ENCODE measurements at regions not wholly inside any gene's neighbourhood (a gene's known extent, or its start where the extent isn't known, plus 50 kb on each side); places are given as distances from the start of the nearest gene placed in this dataset.

- no peaks in the 10 kb centered on the region for H4K20me1 ChIP-seq (ENCODE audit: insufficient read depth, low read length, poor library complexity, severe bottlenecking)
Observed at GRCh38 chr10:111993872-111994426, 189.6 kb downstream of the GPAM start.

GRCh38 chr10:111996103-111996502 lies 187.5 kb downstream of the GPAM start:
- H3K4me1 ChIP-seq (ENCODE audit: insufficient read depth, low read length, poor library complexity, severe bottlenecking), result no peaks in the 10 kb centered on the region
- no peak overlapping the region for H3K9ac ChIP-seq (ENCODE audit: low read depth, low read length, poor library complexity, severe bottlenecking)
- no peaks in the 10 kb centered on the region for H3K36me3 ChIP-seq (ENCODE audit: insufficient read depth, low read length)
- H3F3A ChIP-seq (ENCODE audit: low read depth), result no peaks in the 10 kb centered on the region
- no peaks in the 10 kb centered on the region for H4K20me1 ChIP-seq (ENCODE audit: insufficient read depth, low read length, poor library complexity, severe bottlenecking)
- H3K4me3 ChIP-seq (ENCODE audit: low read length, poor library complexity, severe bottlenecking), result no peak overlapping the region
- no peak overlapping the region for H3K4me2 ChIP-seq (ENCODE audit: low read depth, low read length, poor library complexity, severe bottlenecking)
- no peaks in the 10 kb centered on the region for H3K79me2 ChIP-seq (ENCODE audit: insufficient read depth, low read length)
- no peaks in the 10 kb centered on the region for H3K27me3 ChIP-seq (ENCODE audit: insufficient read depth, low read length, poor library complexity, severe bottlenecking)
- no peak overlapping the region for H2AFZ ChIP-seq (ENCODE audit: low read length)
- no peaks in the 10 kb centered on the region for H3K9me2 ChIP-seq (replicated peaks; ENCODE audit: low read depth, low read length)
- no peaks in the 10 kb centered on the region for H3K9me3 ChIP-seq (ENCODE audit: insufficient read depth, low read depth, low read length)
- no peak for TF ChIP-seq CTCF (conservative IDR thresholded peaks at IDR 0.05; ENCODE audit: low read length)
- TF ChIP-seq EZH2phosphoT487 (IDR thresholded peaks at IDR 0.05; ENCODE audit: borderline replicate concordance), result no peak

More at GRCh38 chr10:111993872-111994426, 189.6 kb downstream of the GPAM start:
- Histone ChIP-seq H3K4me1 (ENCODE audit: insufficient read depth, low read length, poor library complexity, severe bottlenecking) (no peaks in the 10 kb centered on the region), H3K9ac (ENCODE audit: low read depth, low read length, poor library complexity, severe bottlenecking) (no peak overlapping the region), H3K79me2 (ENCODE audit: insufficient read depth, low read length) (no peaks in the 10 kb centered on the region), H3K9me3 (ENCODE audit: insufficient read depth, low read depth, low read length) (no peaks in the 10 kb centered on the region), H3K27me3 (ENCODE audit: insufficient read depth, low read length, poor library complexity, severe bottlenecking) (no peaks in the 10 kb centered on the region), H3F3A (ENCODE audit: low read depth) (no peaks in the 10 kb centered on the region), H3K4me3 (ENCODE audit: low read length, poor library complexity, severe bottlenecking) (no peak overlapping the region), H3K9me2 (replicated peaks; ENCODE audit: low read depth, low read length) (no peaks in the 10 kb centered on the region), H2AFZ (ENCODE audit: low read length) (no peak overlapping the region), H3K4me2 (ENCODE audit: low read depth, low read length, poor library complexity, severe bottlenecking) (no peak overlapping the region), H3K36me3 (ENCODE audit: insufficient read depth, low read length) (no peaks in the 10 kb centered on the region)
- TF ChIP-seq CTCF (conservative IDR thresholded peaks at IDR 0.05; ENCODE audit: low read length) (no peak), EZH2phosphoT487 (IDR thresholded peaks at IDR 0.05; ENCODE audit: borderline replicate concordance) (no peak)

GRCh38 chr10:111998728-111999127 lies 184.8 kb downstream of the GPAM start:
- H3K36me3 ChIP-seq (ENCODE audit: insufficient read depth, low read length), result no peaks in the 10 kb centered on the region
- H3K79me2 ChIP-seq (ENCODE audit: insufficient read depth, low read length), result no peaks in the 10 kb centered on the region
- TF ChIP-seq CTCF (conservative IDR thresholded peaks at IDR 0.05; ENCODE audit: low read length), result no peak
- TF ChIP-seq EZH2phosphoT487 (IDR thresholded peaks at IDR 0.05; ENCODE audit: borderline replicate concordance), result no peak
- no peak overlapping the region for H3K9ac ChIP-seq (ENCODE audit: low read depth, low read length, poor library complexity, severe bottlenecking)
- no peaks in the 10 kb centered on the region for H4K20me1 ChIP-seq (ENCODE audit: insufficient read depth, low read length, poor library complexity, severe bottlenecking)
- no peaks in the 10 kb centered on the region for H3K27me3 ChIP-seq (ENCODE audit: insufficient read depth, low read length, poor library complexity, severe bottlenecking)
- H3K9me3 ChIP-seq (ENCODE audit: insufficient read depth, low read depth, low read length), result no peaks in the 10 kb centered on the region
- no peak overlapping the region for H3K4me2 ChIP-seq (ENCODE audit: low read depth, low read length, poor library complexity, severe bottlenecking)
- H3K4me1 ChIP-seq (ENCODE audit: insufficient read depth, low read length, poor library complexity, severe bottlenecking), result no peaks in the 10 kb centered on the region
- H2AFZ ChIP-seq (ENCODE audit: low read length), result no peak overlapping the region
- H3K9me2 ChIP-seq (replicated peaks; ENCODE audit: low read depth, low read length), result no peaks in the 10 kb centered on the region
- H3F3A ChIP-seq (ENCODE audit: low read depth), result no peaks in the 10 kb centered on the region
- no peak overlapping the region for H3K4me3 ChIP-seq (ENCODE audit: low read length, poor library complexity, severe bottlenecking)

All from Loucy (cell line).